GM12878 (cell line): ENCODE measurements at regions not wholly inside any gene's neighbourhood (a gene's known extent, or its start where the extent isn't known, plus 50 kb on each side); places are given as distances from the start of the nearest gene placed in this dataset.

Experiments
- ATAC-seq: fragments of 200-7000 bp; cut with Tn5 transposase; 3 replicates; pipeline ENCODE4 v1.9.1; 2020; ENCODE audit warnings: mild to moderate bottlenecking, moderate library complexity
- BruUV-seq: library from RNA; stranded (reverse); fragments of 400-500 nt; replicated peaks from 2 replicates; lab custom pipeline; 2021; lab: Mats Ljungman, UMichigan
- CTCF ChIA-PET: fragments of 300-600 bp; sonication (Branson Sonifier 250); formaldehyde crosslinking; extraction: SDS; loops from one replicate; lab custom pipeline; 2021; ENCODE audit warnings: inconsistent platforms; lab: Yijun Ruan, JAX
- POLR2A ChIA-PET: fragments of 350-600 bp; formaldehyde crosslinking; extraction: SDS; loops from one replicate; lab custom pipeline; 2021; ENCODE audit warnings: inconsistent platforms; lab: Charles Lee
- RAD21 ChIA-PET: fragments of 300-600 bp; sonication (Branson Sonifier 250); formaldehyde crosslinking; loops from one replicate; lab custom pipeline; 2023; ENCODE audit warnings: antibody characterized with exemption; ENCODE audit not compliant: unreplicated experiment; lab: Charles Lee
- SMC1A ChIA-PET: fragments of 300-600 bp; sonication (Branson Sonifier 250); formaldehyde crosslinking; loops from one replicate; lab custom pipeline; 2023; ENCODE audit not compliant: unreplicated experiment, uncharacterized antibody; lab: Charles Lee
- DNase-seq: peaks from one replicate; pipeline ENCODE4 v3.0.0-alpha.2; 2011; ENCODE audit warnings: low read depth, low spot score
- FAIRE-seq: peaks from 3 replicates; lab custom pipeline; 2011; peaks lifted over from hg19 to GRCh38; lab: Jason Lieb, UNC
- H2AFZ ChIP-seq: 2 replicates; pipeline ENCODE4 v1.6.0; 2011; ENCODE audit warnings: low read depth, low read length, control low read depth; ENCODE audit not compliant: control insufficient read depth
- H3K27ac ChIP-seq: 2 replicates; pipeline ENCODE4 v1.5.1; 2011; ENCODE audit warnings: control low read depth; ENCODE audit not compliant: control insufficient read depth, insufficient read depth
- H3K27me3 ChIP-seq, 2 experiments: replicated peaks in 1 of 2; 2 replicates each; pipeline versions ENCODE4 v1.6.0 to v1.6.1; 2011; ENCODE audit warnings: low read length in 1 of 2; ENCODE audit not compliant: control insufficient read depth in 2 of 2, insufficient read depth in 2 of 2
- H3K36me3 ChIP-seq, 2 experiments: 2 replicates each; pipeline ENCODE4 v1.5.1; 2011; ENCODE audit warnings: low read length in 1 of 2; ENCODE audit not compliant: control insufficient read depth in 2 of 2, insufficient read depth in 2 of 2
- H3K4me1 ChIP-seq: 2 replicates; pipeline ENCODE4 v1.6.1; 2011; ENCODE audit warnings: mild to moderate bottlenecking, low read length, moderate library complexity, mixed read lengths; ENCODE audit not compliant: control insufficient read depth, insufficient read depth
- H3K4me2 ChIP-seq: 2 replicates; pipeline ENCODE4 v1.6.0; 2011; ENCODE audit warnings: control low read depth; ENCODE audit not compliant: control insufficient read depth, insufficient read depth
- H3K4me3 ChIP-seq: fragments of 200-600 bp; sonication (generic); 2 replicates; pipeline ENCODE4 v1.5.1; 2016
- H3K79me2 ChIP-seq: 2 replicates; pipeline ENCODE4 v1.6.0; 2011; ENCODE audit warnings: low read length; ENCODE audit not compliant: control insufficient read depth, insufficient read depth
- H3K9ac ChIP-seq: 2 replicates; pipeline ENCODE4 v1.8.0; 2011; ENCODE audit warnings: low read length, control low read depth, mixed read lengths; ENCODE audit not compliant: control insufficient read depth, insufficient read depth
- H3K9me3 ChIP-seq: replicated peaks from 3 replicates; pipeline ENCODE4 v1.5.1; 2011; ENCODE audit warnings: mild to moderate bottlenecking, low read length; ENCODE audit not compliant: control insufficient read depth, insufficient read depth
- H4K20me1 ChIP-seq: 2 replicates; pipeline ENCODE4 v1.6.0; 2011; ENCODE audit not compliant: control insufficient read depth, insufficient read depth
- BCL3 ChIP-seq: IDR thresholded peaks from 2 replicates; pipeline ENCODE4 v1.6.1; 2011; ENCODE audit warnings: borderline replicate concordance, low read depth, mild to moderate bottlenecking, moderate library complexity, low read length; ENCODE audit not compliant: insufficient read depth, poor library complexity, severe bottlenecking
- BHLHE40 ChIP-seq, 2 experiments: fragments of 450-650 bp in 1 of 2; IDR thresholded peaks; 2 replicates each; pipeline ENCODE4 v1.6.1; 2011 to 2017; ENCODE audit warnings: low read depth in 2 of 2, borderline replicate concordance in 1 of 2, improper control_type of control experiment in 1 of 2, low read length in 1 of 2, mild to moderate bottlenecking in 1 of 2
- FOXK2 ChIP-seq: fragments of 450-650 bp; IDR thresholded peaks from 2 replicates; pipeline ENCODE4 v1.6.1; 2017; ENCODE audit warnings: mild to moderate bottlenecking, moderate library complexity
- HDAC2 ChIP-seq: fragments of 200-600 bp; sonication (generic); IDR thresholded peaks from 2 replicates; pipeline ENCODE4 v1.6.1; 2017
- KAT2A ChIP-seq: conservative IDR thresholded peaks from 2 replicates; pipeline ENCODE4 v1.6.1; 2011; ENCODE audit warnings: low read depth, low read length; ENCODE audit not compliant: control insufficient read depth
- PBX3 ChIP-seq: IDR thresholded peaks from 2 replicates; pipeline ENCODE4 v1.6.1; 2011; ENCODE audit warnings: mild to moderate bottlenecking, low read depth, low read length, moderate library complexity; ENCODE audit not compliant: insufficient replicate concordance
- SUPT20H ChIP-seq: IDR thresholded peaks from 2 replicates; pipeline ENCODE4 v1.6.1; 2011; ENCODE audit warnings: low read depth, mild to moderate bottlenecking, low read length, moderate library complexity, borderline replicate concordance; ENCODE audit not compliant: control insufficient read depth
- ZBTB33 ChIP-seq: fragments of 450-650 bp; IDR thresholded peaks from 2 replicates; pipeline ENCODE4 v1.6.1; 2017; ENCODE audit warnings: mild to moderate bottlenecking
- WGBS: methylation state at CpG from one replicate; pipeline ENCODE4 v1.1.6; 2016; ENCODE audit warnings: low lambda C conversion rate; ENCODE audit not compliant: insufficient replicate concordance, insufficient coverage; ENCODE audit errors: missing lambda C conversion rate; 5-methylcytosine and 5-hydroxymethylcytosine counted together
- in situ Hi-C: fragments of 300-500 bp; cut with MboI; formaldehyde crosslinking; loops from 9 replicates; pipeline ENCODE4 v1.14.3; 2018; ENCODE audit warnings: mixed read lengths
- intact Hi-C: fragments of 100-400 bp; cut with micrococcal nuclease; formaldehyde crosslinking; loops from one replicate; pipeline ENCODE4 v1.14.2; 2022; ENCODE audit not compliant: unreplicated experiment

- TF ChIP-seq FOXK2, result no peak
Measured at GRCh38 chr3:81105789-81106488, 655.5 kb downstream of the GBE1 start (continued).

GRCh38 chr3:81105206-81105605 lies 656.2 kb downstream of the GBE1 start:
- ChIA-PET POLR2A (no interaction called here), RAD21 (no interaction called here), SMC1A (no interaction called here), CTCF (interaction anchor here (1.4 kb wide), 1 partner anchor 16 kb away, joined by 3 read pairs; no protein-coding TSS in a partner anchor)
- no peak for DNase-seq
- Histone ChIP-seq H3K27ac (no peak overlapping the region), H3K4me1 (no peaks in the 10 kb centered on the region), H4K20me1 (no peaks in the 10 kb centered on the region), H3K9me3 (no peaks in the 10 kb centered on the region), H2AFZ (no peak overlapping the region), H3K4me2 (no peak overlapping the region), H3K27me3 (no peaks in the 10 kb centered on the region), H3K4me3 (no peak overlapping the region), H3K79me2 (no peaks in the 10 kb centered on the region), H3K36me3 (no peaks in the 10 kb centered on the region), H3K9ac (no peak overlapping the region)
- 0% methylated on average over 2 of the region's 2 CpGs for WGBS
- intact Hi-C loops (no loop called here), in situ Hi-C loops (no loop called here)
- ATAC-seq, result no peak
- no peak for TF ChIP-seq HDAC2
- FAIRE-seq, result no peak
- BruUV-seq, result no TSS peak

- WGBS, result 43% methylated on average over 1 of the region's 1 CpG
- TF ChIP-seq BCL3 (no peak), PBX3 (no peak), SUPT20H (no peak), BHLHE40 (IDR thresholded peaks at IDR 0.05; ENCODE audit: borderline replicate concordance in 1 of 2, low read depth in 2 of 2, low read length in 1 of 2) (no peak), KAT2A (no peak), ZBTB33 (no peak)
Measured at GRCh38 chr3:81097889-81098288, 663.6 kb downstream of the GBE1 start.

More at GRCh38 chr3:81097889-81098288, 663.6 kb downstream of the GBE1 start:
- intact Hi-C loops (no loop called here), in situ Hi-C loops (no loop called here)
- no peak overlapping the region for H3K27ac ChIP-seq
- no peak overlapping the region for H2AFZ ChIP-seq
- no peaks in the 10 kb centered on the region for H3K4me1 ChIP-seq
- DNase-seq (no peak), FAIRE-seq (no peak), ATAC-seq (no peak)
- H3K79me2 ChIP-seq, result no peaks in the 10 kb centered on the region
- H3K4me2 ChIP-seq, result no peak overlapping the region
- no peak overlapping the region for H3K4me3 ChIP-seq
- CTCF ChIA-PET, result no interaction called here
- H3K9ac ChIP-seq, result no peak overlapping the region
- no TSS peak for BruUV-seq
- RAD21 ChIA-PET, result no interaction called here
- H3K36me3 ChIP-seq, result no peaks in the 10 kb centered on the region
- H3K9me3 ChIP-seq, result no peaks in the 10 kb centered on the region
- H4K20me1 ChIP-seq, result no peaks in the 10 kb centered on the region
- no peaks in the 10 kb centered on the region for H3K27me3 ChIP-seq
- POLR2A ChIA-PET, result no interaction called here
- SMC1A ChIA-PET, result no interaction called here
